AML-193 (cell line): ENCODE measurements at regions not wholly inside any gene's neighbourhood (a gene's known extent, or its start where the extent isn't known, plus 50 kb on each side); places are given as distances from the start of the nearest gene placed in this dataset.
"Not testable (repeated sequence)": the region's sequence is repeated elsewhere in the genome, so short reads cannot be mapped to it uniquely, and the experiment has no call there.

Source experiments
- DNase-seq, 2 experiments: peaks; one replicate each; lab custom pipeline; 2025; lab: John Stamatoyannopoulos, UW

DNA sequence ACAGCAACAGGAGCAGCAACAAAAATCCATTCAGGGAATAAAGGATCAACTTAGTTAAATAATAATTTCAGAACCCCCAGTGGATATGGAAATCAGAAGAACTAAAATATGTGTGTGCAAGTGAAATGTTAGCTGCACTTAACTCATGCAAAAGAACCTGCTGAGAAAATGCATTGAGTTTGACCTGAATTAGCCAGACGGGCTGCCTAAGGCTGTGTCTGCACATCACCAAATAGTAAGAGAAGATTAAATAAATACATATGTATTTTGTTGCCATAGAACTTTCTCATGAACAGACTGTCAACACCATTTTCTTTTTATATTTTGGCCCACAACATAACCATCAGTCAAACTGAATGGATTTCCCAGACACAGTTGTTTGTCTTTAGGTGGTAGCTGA, 262.0 kb upstream of the PIK3C3 start:
- DNase-seq = no peak

DNA sequence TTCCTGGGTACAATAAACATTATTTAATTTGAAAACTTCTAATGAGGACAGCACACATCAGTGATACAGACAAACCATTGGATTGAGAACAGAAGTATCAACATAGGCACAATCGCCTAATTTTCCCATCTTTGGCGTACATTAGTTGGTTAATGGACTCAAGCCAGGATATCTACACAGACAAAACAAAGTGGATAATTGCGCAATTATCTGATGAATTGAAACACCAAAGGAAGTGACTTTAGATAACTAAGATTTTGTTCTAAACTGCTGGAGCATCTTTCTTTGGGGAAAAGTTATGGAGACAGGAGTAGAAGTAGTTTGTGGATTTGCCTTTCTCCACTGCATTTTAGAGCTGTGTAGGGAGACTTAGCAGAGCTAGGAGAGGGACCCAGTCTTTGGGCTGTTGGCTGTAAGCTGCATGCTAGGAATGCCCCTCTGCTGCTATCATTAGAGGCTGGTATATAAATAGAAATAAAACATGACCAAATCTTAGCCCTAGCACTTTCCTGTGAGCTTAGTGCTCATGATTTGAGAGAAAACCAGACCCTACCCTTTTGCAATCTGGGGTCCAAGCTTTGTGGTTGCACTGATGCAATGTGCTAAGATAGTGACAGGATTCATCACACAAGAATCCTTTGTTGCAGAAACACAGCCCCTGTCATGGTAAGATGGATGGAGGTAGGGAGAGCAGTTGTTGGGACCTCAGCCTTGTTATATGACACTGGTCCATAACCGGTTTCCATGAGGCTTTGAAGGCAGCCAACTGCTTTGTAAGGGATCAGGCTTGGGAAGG, 264.5 kb upstream of the PIK3C3 start:
- DNase-seq = no peak

DNA sequence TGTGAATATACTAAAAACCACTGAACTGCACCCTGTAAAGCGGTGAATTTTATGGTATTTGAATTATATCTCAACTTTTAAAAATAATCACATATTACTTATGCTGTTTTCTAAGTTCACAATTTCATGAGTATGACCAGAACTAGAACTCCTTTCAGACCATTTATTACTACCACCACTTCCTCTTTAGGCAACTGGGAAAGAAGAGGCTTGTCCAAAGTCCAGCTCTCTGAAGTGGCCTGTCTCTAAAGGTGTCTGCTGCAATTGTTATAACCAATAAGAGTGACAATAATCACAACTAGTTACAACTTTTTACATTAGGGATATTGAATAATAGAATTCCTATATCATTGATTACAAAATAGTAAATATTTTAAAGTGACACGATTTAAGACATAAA, 267.9 kb upstream of the PIK3C3 start:
- DNase-seq = no peak

DNA sequence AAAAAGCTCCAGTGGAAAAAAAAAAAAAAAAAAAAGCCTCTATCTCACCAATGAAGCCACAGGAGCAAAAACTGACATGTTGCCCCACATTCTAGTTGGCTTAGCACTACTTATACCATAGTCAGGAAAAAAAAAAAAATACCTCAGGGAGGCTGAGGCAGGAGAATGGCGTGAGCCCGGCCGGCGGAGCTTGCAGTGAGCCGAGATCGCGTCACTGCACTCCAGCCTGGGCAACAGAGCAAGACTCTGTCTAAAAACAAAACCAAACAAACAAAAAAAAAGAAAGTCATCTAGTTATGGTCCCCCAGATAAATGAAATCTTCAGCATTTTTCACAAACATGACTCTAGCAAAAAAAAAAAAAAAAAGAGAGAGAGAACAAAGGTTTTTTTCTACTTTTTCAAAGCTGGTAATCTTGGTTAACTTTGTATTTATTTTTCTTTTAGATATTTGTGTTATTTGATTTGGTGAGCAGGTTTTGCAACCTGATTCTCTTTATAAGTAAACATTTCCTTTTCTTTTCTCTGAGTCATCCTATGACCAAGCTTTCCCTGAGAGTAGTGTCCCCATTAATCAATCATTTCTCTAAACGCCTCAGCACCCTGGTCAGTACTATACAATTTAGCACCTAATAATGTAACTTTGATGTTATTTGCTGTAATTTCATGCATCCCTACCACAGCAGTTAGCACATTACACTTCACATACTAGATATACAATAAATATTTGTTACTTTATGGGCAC, 273.7 kb upstream of the PIK3C3 start:
- no peak for DNase-seq

DNA sequence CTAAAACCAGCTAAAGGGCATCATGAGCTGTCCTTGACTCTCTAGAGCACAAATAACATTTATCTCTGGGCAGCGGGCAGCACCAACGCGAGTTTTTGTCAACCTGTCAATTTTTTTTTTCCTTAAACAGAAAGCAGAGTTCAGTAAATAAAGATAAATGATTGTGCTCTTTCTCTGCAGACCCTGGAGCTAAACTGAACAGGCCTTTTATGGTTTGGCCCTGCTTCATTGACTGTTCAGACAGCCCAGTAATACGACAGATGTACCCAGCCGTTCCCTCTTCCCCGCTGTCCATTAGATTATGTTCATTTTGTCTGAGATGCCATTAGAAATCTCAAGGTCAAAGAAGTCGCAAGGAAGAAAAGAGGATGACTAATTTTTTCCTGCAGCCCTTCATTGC, 280.5 kb upstream of the PIK3C3 start:
- no peak for DNase-seq

DNA sequence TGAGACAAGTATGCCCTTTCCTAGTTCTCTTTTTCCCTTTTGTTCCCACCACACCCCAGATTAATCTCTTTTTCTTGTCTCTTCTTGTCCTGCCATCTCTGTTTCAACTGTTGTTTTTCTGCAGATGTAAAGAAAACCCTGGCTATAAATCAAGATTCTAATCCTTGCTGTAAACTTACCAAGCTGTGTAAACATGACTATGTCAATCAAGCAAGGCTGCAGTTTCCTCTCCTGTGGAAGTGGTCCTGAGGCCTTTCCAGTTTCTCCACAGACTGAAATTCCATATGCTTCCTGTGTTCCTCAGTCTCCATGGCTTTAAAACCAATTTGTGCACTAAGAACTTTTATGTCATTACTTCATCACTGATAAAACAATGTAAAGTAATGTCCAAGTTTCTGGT, 288.8 kb upstream of the PIK3C3 start:
- no peak for DNase-seq

DNA sequence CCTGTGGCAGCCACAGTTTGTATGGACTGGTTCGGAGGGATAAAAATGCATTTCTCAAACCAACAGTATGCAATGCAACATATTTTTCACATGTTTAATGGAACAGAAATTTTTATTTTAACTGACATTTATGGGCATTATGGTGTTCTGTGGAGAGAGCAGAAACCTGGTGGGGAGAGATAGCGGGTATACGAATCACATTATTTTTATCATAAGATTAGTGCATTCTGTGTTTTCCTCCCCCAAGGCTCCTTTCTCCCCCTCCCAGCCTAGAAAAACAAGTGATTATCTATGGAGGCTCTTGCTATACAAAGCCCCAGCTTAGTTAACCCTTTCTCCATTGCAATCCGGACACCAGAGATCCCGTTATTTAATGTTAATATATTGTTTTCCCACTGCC, 289.8 kb upstream of the PIK3C3 start:
- no peak for DNase-seq

DNA sequence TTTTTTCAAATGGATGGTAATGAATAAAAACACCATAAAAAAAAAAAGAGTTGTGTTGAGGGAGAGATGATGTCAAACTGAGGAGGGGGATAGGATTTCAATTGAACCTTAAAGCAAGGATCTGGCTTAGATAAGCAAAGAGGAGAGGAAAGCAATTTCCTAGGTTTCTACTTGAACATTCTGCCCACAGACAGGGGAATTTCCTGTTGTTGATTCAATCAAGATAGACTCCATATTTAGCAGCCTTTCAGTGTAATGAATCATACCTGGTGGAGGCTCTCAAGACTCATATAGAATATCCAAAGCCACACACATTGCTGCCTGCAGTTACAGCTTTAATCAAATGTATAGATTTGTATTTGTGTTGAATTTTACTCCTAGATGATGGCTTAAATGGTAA, 294.4 kb upstream of the PIK3C3 start:
- DNase-seq = no peak

DNA sequence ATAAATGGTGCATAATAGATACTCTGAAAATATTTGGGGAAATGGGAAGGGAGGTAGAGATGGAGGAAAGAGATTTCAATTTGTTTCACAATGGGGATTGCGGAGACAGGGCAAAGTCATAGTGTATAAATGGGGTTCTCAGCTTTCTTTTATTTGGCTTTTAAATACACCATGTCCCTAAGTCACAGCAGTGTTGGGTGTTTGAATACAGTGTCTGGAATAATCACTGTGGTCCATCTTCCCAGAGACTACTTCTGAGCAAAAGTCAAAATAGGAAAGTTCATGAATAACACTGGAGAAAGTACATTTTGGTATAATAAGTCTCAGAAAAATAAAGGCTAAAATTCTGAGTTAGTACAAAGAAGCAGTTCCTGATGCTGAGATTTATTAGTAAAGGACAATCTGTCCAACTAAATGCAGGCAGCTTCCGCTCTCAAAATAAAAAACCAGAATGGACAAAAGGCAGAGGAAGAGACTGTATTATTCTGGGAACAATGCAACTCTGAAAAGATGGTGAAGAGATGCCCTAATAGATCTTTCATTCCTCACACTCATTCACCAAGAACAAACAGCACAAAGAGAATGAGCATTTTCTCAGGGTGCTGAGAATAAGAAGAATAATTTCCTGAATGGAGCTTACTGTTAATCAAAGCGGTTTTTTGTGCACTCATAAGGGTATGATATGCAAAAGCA, 295.4 kb upstream of the PIK3C3 start:
- DNase-seq = no peak

DNA sequence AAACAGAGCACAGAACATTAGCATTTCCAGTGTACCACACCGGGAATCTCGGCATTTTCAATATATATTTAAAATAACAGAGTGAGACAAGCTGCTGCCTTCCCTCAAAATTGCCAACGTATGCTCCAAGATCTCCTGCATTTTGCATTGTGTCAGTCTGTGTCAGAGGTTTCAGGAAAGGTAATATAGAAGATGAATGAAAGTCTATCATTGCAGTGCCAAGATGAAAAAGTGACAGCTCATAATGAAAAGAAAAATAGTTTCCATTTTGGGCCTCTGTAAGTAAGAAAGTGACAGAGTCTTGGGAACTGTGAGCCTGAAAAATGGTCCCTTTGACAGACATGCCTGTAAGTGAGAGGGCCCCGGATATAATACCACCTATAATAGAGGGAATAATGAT, 297.8 kb upstream of the PIK3C3 start:
- no peak for DNase-seq

DNA sequence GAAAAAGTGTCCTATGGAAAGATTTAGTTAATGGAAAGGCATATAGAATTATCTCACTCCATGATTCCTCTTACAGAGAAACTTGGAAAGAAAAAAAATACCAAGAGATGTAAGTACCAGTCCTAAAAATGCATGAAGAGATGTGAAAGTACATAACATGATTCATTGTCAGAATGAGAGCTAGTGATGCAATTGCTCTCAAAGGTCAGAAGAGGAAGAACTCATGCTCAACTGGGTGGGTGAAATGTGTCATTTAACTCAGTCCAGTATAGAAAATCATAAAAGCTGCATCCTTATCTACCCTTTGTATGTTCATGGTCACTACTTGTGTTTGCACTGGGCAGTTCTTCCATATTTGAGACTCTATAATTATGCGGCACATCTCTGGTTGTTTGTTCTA, 300.0 kb upstream of the PIK3C3 start:
- DNase-seq = no peak

DNA sequence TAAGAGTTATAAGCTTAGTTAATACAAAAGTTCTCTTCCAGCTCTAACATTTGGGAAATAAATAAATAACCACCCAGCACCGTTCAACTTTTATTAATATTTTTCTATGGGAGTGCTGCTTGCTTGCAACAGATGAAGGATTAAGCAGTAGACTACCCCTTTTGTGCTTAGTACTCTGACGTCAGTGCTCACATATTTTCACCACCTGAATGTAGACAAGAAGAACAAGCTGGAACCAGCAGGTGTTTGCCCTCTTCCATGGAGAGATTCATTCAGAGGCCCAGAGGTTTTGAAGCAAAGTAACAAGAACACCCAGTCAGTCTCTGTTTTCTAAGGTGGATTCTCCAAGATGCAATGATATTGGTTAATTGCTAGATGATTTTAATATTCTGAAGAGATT, 307.1 kb upstream of the PIK3C3 start:
- no peak for DNase-seq

DNA sequence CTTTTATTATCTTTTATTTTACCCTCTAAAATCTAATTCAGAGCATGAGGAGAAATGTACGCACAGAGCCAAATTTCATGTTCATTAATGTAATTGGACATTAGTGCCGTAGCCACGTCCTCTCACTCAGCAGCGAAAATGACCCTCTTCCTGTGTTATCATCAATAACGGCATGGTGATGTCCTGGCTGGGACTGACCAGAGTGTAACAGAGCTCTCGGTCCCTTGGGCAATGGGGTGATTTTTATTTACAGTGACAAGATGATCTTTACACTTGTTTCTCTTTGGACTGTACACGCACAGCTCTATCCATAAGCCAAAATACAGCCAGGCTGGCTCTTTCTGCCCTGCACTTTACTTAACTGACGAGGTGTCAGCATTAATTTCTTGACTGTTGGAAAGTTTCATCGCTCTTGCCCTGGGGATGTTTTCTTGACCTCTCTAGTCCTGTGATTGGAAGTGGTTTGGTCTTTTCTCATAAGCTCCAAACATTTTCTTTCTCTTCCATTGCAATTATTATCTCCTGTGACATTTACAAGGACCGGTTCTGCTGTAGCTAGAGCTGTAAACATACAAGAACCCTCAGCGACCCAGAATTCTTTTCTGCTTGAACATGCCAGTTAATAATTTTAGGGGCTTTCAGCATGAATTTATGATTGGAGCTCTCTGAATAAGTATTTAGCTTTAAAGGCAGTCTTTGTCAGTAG, 308.0 kb upstream of the PIK3C3 start:
- no peak for DNase-seq

DNA sequence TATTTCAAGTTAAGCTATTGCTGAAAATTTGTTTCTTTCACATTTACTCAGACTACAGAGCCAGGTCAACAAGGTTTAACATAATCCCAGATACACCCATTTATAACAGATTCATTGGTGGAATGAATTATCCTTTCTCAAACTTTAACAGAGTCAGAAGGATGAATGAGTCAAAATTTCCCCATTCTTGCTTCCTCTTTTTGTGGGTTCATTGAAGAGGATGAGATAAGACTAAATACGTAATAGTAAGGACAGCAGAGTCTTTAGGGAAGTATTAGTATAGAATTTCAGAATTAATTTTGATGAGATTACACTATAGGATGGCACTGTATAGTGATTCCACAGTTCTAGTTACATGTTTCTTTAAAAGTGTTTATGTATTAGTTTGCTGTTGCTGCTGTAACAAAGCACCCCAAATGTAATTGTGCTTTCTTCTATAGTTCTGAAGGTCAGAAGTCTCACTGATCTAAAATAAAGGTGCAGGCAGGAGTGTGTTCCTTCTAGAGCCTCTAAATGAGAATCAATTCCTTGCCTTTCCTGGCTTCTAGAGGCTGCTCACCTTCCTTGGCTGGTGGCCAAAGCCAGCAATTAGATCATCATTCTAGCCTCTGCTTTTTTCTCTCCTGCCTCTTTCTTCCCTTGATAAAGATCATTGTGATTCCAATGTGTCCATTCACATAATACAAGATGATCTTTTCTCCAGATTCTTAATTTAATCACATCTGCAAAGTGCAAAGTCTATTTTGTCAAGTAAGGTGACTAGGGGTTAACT, 309.3 kb upstream of the PIK3C3 start:
- DNase-seq = peak; percentile 47 to 61

DNA sequence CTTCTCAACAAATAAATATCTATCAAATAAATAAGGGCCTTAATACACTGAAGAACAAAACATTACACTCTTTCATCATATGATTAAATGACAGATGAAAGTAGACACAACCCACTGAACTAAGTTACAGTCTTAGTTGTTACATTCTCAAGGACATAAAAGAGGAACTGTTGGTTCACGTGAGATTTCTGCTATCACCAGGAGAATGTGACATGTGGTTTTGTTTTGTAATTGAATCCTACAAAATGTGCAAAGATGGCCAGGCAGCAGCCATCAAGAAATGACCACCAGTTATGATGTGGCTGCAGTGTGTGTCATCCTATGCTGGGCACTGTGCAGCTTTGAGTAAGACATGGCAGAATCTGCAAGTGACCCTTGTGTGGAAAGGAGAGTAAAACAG, 310.6 kb upstream of the PIK3C3 start:
- DNase-seq = peak; percentile 8 to 13

DNA sequence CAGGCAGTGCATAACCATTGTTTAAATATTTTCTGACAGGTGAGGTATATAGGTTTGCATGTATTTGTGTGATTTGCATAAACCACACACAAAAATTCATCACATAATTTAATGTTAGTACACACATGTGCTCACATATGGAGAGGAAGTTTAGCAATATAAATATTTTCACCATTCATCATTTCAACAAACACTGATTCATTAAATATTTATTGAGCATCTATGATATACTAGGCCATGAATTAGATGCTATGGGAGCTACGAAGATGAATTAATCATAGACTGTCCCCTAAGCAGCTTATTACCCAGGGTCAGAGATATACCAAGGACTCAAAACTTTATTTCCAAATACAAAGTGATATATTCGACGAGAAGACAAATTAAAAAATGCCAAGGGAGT, 311.6 kb upstream of the PIK3C3 start:
- no peak for DNase-seq

DNA sequence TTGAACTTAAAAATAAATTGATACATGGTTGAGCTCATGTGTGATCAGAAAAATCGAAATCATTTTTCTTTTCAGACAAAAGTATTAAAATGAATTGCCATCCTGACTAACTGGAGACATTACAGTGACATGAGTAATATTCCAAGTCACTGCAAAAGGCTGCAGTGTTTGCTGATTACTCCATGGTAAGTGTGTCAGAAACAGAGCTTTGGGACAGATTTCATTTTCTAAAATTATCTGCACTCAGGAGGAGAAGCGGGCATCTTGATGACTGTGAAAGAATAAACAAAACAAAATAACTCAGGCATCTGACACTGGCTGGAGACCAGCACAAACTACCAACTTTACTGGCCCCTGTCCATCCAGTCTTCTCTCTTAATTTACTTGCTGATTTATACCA, 312.3 kb upstream of the PIK3C3 start:
- no peak for DNase-seq

DNA sequence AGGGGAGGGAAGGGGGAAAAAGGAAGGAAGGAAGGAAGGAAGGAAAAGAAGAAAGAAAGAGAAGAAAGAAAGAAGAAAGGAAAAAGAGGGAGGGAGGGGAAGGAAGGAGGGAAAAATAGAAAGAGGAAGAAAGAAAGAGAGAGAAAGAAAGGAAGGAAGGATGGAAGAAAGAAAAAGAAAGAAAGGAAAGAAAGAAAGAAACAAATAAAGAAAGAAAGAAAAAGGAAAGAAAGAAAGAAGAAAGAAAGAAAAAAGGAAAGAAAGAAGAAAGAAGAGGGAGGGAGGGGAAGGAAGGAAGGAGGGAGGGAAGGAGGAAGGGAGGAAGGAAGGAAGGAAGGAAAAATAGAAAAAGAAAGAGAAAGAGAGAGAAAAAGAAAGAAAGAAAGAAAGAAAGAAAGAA, 315.8 kb upstream of the PIK3C3 start:
- no peak for DNase-seq

DNA sequence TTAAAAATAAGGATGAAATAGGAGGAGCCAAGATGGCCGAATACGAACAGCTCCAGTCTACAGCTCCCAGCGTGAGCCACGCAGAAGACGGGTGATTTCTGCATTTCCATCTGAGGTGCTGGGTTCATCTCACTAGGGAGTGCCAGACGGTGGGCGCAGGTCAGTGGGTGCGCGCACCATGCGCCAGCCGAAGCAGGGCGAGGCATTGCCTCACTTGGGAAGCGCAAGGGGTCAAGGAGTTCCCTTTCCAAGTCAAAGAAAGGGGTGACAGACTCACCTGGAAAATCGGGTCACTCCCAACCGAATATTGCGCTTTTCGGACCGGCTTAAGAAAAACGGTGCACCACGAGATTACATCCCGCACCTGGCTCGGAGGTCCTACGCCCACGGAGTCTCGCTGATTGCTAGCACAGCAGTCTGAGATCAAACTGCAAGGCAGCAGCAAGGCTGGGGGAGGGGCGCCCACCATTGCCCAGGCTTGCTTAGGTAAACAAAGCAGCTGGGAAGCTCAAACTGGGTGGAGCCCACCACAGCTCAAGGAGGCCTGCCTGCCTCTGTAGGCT, 323.2 kb upstream of the PIK3C3 start:
- not testable (repeated sequence) for DNase-seq

DNA sequence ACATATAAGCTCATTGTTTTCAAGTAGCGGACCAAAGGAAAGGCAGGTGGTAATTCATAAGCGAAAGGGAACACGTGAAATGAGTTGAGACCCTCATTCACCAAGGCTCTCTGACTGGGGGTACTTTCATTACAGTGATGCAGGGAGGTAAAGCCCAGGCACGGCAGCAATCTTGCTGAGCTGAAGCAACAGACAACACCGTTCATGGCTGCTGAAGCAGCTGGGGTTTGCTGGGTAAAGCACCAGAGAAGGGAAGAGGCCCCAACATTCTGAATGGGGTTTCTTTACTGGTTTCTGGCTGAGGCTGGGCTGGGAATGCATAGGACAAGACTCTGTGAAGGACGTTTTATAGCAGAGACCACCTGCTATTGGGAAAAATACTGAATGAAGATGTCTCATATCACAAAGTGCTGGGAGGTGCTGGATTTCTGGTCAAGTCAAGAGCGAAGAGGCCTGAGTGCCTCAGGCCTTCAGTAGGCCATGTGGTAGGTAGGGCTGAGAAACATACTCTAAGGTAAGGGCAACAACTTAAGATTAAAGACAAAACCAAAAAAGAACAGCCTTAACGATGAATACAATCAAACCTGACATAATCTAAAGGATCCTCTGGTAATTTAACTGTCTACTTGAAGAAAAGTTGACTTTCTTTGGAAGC, 324.7 kb upstream of the PIK3C3 start:
- DNase-seq = no peak

DNA sequence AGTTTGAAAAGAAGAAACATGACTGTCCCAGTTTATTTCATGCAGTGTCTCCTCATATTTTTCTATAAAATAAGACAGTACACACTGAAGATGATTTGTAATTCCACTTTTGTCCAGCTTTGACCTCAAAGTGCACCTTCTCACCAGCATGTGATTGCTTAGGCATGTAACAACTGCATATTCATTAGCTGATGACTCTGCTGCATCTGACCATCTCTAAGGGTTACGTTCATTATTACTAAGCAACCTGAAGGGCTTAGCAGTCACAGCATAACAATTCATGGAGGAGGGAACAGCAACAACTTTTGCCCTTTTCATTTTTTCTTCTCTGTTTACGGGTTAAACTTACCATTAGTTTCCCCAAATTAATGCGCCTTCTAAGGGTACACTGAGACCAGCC, 330.6 kb upstream of the PIK3C3 start:
- DNase-seq = no peak
